ENCODE measurements at regions not wholly inside any gene's neighbourhood (a gene's known extent, or its start where the extent isn't known, plus 50 kb on each side); places are given as distances from the start of the nearest gene placed in this dataset.

DNA sequence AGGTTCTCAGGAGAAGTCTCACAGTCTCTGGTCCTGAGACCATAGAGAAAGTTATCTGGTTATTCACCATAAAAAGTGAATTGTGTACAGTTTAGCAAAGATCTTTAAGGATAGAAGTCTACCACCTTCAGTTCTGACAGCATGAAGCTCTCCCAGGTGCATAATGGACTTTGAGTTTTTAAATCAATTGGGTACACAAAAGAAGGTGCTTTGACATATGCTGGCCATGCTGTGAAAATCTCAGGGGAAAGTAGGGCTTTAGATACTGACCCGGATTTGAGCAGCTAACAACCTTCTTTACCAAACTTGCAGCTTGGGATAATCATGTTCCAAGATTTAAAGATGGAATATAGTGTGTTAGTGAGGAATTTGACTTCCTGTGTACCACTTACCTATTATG, 264.2 kb downstream of the ZSWIM6 start:
- H3K4me3 ChIP-seq (ENCODE audit: low read length): no peak overlapping the region
- TF ChIP-seq, protein P1, sequence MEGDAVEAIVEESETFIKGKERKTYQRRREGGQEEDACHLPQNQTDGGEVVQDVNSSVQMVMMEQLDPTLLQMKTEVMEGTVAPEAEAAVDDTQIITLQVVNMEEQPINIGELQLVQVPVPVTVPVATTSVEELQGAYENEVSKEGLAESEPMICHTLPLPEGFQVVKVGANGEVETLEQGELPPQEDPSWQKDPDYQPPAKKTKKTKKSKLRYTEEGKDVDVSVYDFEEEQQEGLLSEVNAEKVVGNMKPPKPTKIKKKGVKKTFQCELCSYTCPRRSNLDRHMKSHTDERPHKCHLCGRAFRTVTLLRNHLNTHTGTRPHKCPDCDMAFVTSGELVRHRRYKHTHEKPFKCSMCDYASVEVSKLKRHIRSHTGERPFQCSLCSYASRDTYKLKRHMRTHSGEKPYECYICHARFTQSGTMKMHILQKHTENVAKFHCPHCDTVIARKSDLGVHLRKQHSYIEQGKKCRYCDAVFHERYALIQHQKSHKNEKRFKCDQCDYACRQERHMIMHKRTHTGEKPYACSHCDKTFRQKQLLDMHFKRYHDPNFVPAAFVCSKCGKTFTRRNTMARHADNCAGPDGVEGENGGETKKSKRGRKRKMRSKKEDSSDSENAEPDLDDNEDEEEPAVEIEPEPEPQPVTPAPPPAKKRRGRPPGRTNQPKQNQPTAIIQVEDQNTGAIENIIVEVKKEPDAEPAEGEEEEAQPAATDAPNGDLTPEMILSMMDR (conservative IDR thresholded peaks at IDR 0.05; ENCODE audit: low read depth, low read length): no peak
- DNase-seq (ENCODE audit: low read depth): no peak

DNA sequence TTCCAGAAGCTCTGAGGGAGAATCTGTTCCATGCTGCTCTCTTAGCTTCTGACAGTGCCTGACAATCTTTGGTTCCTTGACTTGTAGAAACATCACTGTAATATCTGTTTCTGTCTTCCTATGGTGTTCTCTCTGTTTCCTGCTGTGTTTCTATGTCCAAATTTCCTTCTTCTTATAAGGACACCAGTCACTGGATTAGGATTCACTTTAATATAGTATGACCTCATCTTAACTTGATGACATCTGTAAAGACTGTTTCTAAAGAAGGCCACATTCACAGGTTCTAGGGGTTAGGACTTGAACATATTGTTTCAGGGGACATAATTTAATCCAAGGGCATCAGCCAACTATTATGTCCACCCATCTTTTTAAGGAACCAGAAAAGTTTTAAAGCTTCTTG, 265.6 kb downstream of the ZSWIM6 start:
- TF ChIP-seq, protein P1 (conservative IDR thresholded peaks at IDR 0.05; ENCODE audit: low read depth, low read length): no peak
- H3K4me3 ChIP-seq (ENCODE audit: low read length): no peak overlapping the region
- DNase-seq (ENCODE audit: low read depth): no peak

DNA sequence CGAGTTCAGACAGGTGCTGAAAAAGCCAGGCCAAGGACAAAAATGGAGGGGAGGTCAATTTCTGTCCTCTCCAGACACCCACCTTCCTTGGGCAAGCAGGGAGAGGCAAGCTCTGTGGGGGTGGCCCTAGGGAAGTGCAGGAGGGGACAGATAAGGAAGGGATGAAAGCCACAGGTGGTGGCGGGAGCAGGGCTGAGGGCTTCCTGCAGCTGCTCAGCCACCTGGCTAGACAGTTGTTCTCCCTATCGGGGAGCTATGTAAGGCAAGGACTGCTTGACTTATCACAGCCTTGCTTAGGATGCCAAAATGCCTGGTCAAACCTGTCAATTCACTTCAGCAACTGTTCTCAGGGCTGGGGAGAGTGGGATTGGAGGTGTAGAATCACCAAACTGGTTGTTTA, 266.1 kb downstream of the ZSWIM6 start:
- no peak for DNase-seq (ENCODE audit: low read depth)
- H3K4me3 ChIP-seq (ENCODE audit: low read length): no peak overlapping the region
- TF ChIP-seq, protein P1 (conservative IDR thresholded peaks at IDR 0.05; ENCODE audit: low read depth, low read length): no peak

DNA sequence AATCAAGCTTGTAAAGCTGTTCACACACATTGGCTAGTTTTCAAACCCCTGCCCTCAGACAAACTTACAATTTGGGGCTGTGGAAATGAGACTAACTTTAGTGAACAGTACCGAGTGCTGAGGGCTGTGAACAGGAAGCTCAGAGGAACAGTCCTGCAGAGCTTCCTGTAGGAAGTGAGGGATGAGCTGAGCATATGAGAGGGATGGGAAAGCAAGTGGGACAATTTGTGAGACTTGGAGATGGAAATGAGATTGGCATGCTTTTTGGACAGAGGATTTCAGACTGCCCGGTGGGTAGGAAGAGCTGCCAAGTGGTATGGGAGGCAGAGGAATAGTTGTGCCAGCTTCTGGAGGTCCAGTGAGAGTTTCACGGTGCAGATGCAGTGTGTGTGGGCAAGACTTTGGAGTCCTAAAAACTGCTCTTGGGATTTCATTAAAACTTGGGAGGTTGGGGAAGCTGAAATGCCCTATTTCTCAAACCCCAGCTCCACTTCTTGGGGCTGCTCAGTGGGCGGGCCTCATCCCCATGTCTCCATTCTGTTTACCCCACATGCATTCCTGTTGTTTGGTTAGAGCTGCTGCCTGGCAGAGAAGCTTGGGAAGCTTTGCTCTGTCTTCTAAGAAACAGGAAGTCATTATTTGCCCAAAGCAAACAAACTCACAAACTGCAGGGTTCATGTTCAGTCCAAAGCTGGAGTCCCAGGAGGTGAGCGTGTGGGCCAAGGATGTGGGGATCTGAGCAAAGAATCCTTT, 267.5 kb downstream of the ZSWIM6 start:
- DNase-seq (ENCODE audit: low read depth): no peak
- TF ChIP-seq, protein P1 (conservative IDR thresholded peaks at IDR 0.05; ENCODE audit: low read depth, low read length): no peak
- no peak overlapping the region for H3K4me3 ChIP-seq (ENCODE audit: low read length)

DNA sequence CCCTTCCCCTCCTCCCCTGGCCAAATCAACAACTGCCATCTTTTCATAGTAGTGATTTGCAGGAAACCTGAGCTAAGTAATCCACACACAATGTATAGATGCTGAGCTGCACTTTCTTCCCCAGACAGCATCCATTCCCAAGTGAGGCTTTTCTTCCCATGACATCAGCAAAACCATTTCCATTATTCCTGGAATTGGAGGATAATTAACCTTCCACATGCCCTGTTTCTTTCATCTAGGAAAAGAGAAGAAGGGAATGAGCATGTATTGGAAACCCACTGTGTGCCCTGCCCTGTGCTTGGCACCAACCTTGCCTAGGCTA, 268.0 kb downstream of the ZSWIM6 start:
- no peak overlapping the region for H3K4me3 ChIP-seq (ENCODE audit: low read length)
- DNase-seq (ENCODE audit: low read depth): no peak
- TF ChIP-seq, protein P1 (conservative IDR thresholded peaks at IDR 0.05; ENCODE audit: low read depth, low read length): no peak

DNA sequence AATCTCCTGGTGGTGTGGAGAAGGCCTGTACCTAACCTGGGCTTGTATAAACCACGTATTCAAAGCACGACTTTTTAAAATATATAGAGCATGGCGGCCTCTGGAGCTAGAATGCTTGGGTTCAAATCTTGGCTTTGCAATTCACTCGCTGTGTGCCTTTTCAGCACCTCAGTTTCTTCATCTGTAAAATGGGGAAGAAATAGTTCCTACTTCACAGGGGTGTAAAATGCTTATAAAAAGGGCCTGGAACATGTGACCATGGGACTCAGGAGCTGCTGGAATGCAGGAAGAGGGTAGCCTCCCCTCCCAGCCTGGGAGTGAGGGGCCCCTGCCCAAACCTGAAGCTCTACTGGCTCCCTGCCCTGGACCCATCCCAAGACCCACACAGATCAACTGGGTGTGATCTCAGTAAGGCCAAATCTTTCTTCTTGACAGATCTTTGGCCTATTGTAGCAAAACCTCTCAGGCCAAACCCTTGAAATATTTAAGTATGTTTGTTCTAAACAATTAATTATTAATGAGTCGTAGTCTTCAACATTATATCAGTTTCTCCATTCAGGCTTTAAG, 269.0 kb downstream of the ZSWIM6 start:
- DNase-seq (ENCODE audit: low read depth): no peak
- H3K4me3 ChIP-seq (ENCODE audit: low read length): no peak overlapping the region
- TF ChIP-seq, protein P1 (conservative IDR thresholded peaks at IDR 0.05; ENCODE audit: low read depth, low read length): no peak

Measured in retinal pigment epithelial cell (primary cell).